ENCODE measurements at regions not wholly inside any gene's neighbourhood (a gene's known extent, or its start where the extent isn't known, plus 50 kb on each side); places are given as distances from the start of the nearest gene placed in this dataset.

GRCh38 chr14:41355866-41356265 lies 250.8 kb upstream of the LRFN5 start:
- Mint-ChIP-seq H3K4me1 (ENCODE audit: low read depth) (no peaks in the 10 kb centered on the region), H3K36me3 (ENCODE audit: low read depth) (no peaks in the 10 kb centered on the region), H3K27me3 (no peaks in the 10 kb centered on the region), H3K9me3 (no peaks in the 10 kb centered on the region), H3K27ac (no peak overlapping the region), H3K4me3 (no peak overlapping the region)
- no peak for ATAC-seq
- intact Hi-C loops (cut with micrococcal nuclease), result no loop called here
- POLR2A ChIA-PET, result no interaction called here
- CTCF ChIA-PET, result no interaction called here
- no peak for DNase-seq
- TF ChIP-seq CTCF (IDR thresholded peaks at IDR 0.05), result no peak

- ChIA-PET CTCF (no interaction called here), POLR2A (no interaction called here)
- H3K9me3 Mint-ChIP-seq, result no peaks in the 10 kb centered on the region
- ATAC-seq, result no peak
- intact Hi-C loops (cut with micrococcal nuclease), result no loop called here
- H3K4me3 Mint-ChIP-seq, result no peak overlapping the region
- H3K27ac Mint-ChIP-seq, result no peak overlapping the region
- no peak for TF ChIP-seq CTCF (IDR thresholded peaks at IDR 0.05)
- no peaks in the 10 kb centered on the region for H3K4me1 Mint-ChIP-seq (ENCODE audit: low read depth)
- no peak for DNase-seq
- H3K36me3 Mint-ChIP-seq (ENCODE audit: low read depth), result no peaks in the 10 kb centered on the region
- no peaks in the 10 kb centered on the region for H3K27me3 Mint-ChIP-seq
Observed at GRCh38 chr14:41350476-41350875, 256.2 kb upstream of the LRFN5 start.

- POLR2A ChIA-PET, result interaction anchor here (0.7 kb wide), 1 partner anchor 1035 kb away, joined by 3 read pairs; no protein-coding TSS in a partner anchor
- no peaks in the 10 kb centered on the region for H3K4me1 Mint-ChIP-seq (ENCODE audit: low read depth)
- H3K36me3 Mint-ChIP-seq (ENCODE audit: low read depth), result no peaks in the 10 kb centered on the region
- no peak overlapping the region for H3K27ac Mint-ChIP-seq
- TF ChIP-seq CTCF (IDR thresholded peaks at IDR 0.05), result no peak
- intact Hi-C loops (cut with micrococcal nuclease), result no loop called here
- no peak for DNase-seq
- H3K4me3 Mint-ChIP-seq, result no peak overlapping the region
- H3K9me3 Mint-ChIP-seq, result no peaks in the 10 kb centered on the region
- CTCF ChIA-PET, result no interaction called here
- H3K27me3 Mint-ChIP-seq, result no peaks in the 10 kb centered on the region
- ATAC-seq, result no peak
Observed at GRCh38 chr14:41349289-41349910, 257.3 kb upstream of the LRFN5 start.

- no peak for TF ChIP-seq CTCF (IDR thresholded peaks at IDR 0.05)
- POLR2A ChIA-PET, result no interaction called here
- H3K4me1 Mint-ChIP-seq (ENCODE audit: low read depth), result no peaks in the 10 kb centered on the region
- no peaks in the 10 kb centered on the region for H3K27me3 Mint-ChIP-seq
- H3K4me3 Mint-ChIP-seq, result no peak overlapping the region
- intact Hi-C loops (cut with micrococcal nuclease), result no loop called here
- H3K9me3 Mint-ChIP-seq, result peaks cover 5% of the 10 kb centered on the region
- no peaks in the 10 kb centered on the region for H3K36me3 Mint-ChIP-seq (ENCODE audit: low read depth)
- H3K27ac Mint-ChIP-seq, result no peak overlapping the region
- no peak for DNase-seq
- no peak for ATAC-seq
- CTCF ChIA-PET, result no interaction called here
Observed at GRCh38 chr14:41343857-41344256, 262.8 kb upstream of the LRFN5 start.

GRCh38 chr14:41313196-41313595 lies 293.5 kb upstream of the LRFN5 start:
- ATAC-seq, result no peak
- H3K27me3 Mint-ChIP-seq, result no peaks in the 10 kb centered on the region
- peaks cover 10% of the 10 kb centered on the region for H3K9me3 Mint-ChIP-seq
- H3K36me3 Mint-ChIP-seq (ENCODE audit: low read depth), result no peaks in the 10 kb centered on the region
- H3K4me1 Mint-ChIP-seq (ENCODE audit: low read depth), result no peaks in the 10 kb centered on the region
- no peak for DNase-seq
- ChIA-PET POLR2A (no interaction called here), CTCF (no interaction called here)
- no peak for TF ChIP-seq CTCF (IDR thresholded peaks at IDR 0.05)
- H3K27ac Mint-ChIP-seq, result no peak overlapping the region
- intact Hi-C loops (cut with micrococcal nuclease), result no loop called here
- no peak overlapping the region for H3K4me3 Mint-ChIP-seq
